ENCODE measurements at regions not wholly inside any gene's neighbourhood (a gene's known extent, or its start where the extent isn't known, plus 50 kb on each side); places are given as distances from the start of the nearest gene placed in this dataset.

- Histone ChIP-seq H4K5ac (ENCODE audit: low read depth, low read length) (no peak overlapping the region), H3K56ac (ENCODE audit: extremely low read depth, insufficient read depth, low read length) (no peak overlapping the region), H2BK15ac (ENCODE audit: low read depth, low read length) (0 out of 3 replicates have a peak overlapping the region, but pooled peaks have one; percentile 53), H3K36me3 (ENCODE audit: control insufficient read depth, insufficient read depth, low read length) (no peaks in the 10 kb centered on the region), H2BK5ac (ENCODE audit: low read depth, low read length, poor library complexity, severe bottlenecking) (no peak overlapping the region), H3K23ac (ENCODE audit: low read depth, low read length) (no peak overlapping the region), H2AK5ac (ENCODE audit: low read depth, low read length) (no peak overlapping the region), H2BK20ac (ENCODE audit: low read depth, low read length) (no peak overlapping the region), H2AFZ (replicated peaks; ENCODE audit: low read length, poor library complexity) (no peak overlapping the region), H3K4me3 (ENCODE audit: insufficient read depth, low read depth, low read length) (no peak overlapping the region), H3K4me2 (ENCODE audit: low read depth, low read length) (no peak overlapping the region), H4K8ac (ENCODE audit: low read depth in 2 of 2, low read length in 2 of 2) (no peak overlapping the region), H4K91ac (ENCODE audit: insufficient read depth, low read depth, low read length) (no peak overlapping the region), H3K79me1 (ENCODE audit: low read depth in 1 of 2, low read length in 2 of 2) (no peaks in the 10 kb centered on the region), H3K9ac (ENCODE audit: low read depth, low read length) (no peak overlapping the region), H3K9me3 (ENCODE audit: control insufficient read depth, insufficient read depth, low read length) (peaks cover 3% of the 10 kb centered on the region; the same call in 1 of the 2 replicates), H3K4ac (ENCODE audit: low read depth, low read length) (no peak overlapping the region), H3K18ac (ENCODE audit: low read depth, low read length) (no peak overlapping the region), H2BK120ac (ENCODE audit: low read depth, low read length) (no peak overlapping the region), H3K4me1 (ENCODE audit: control insufficient read depth, insufficient read depth, low read length) (peaks cover 4% of the 10 kb centered on the region), H3K9me1 (ENCODE audit: insufficient read depth, low read length) (peaks cover 4% of the 10 kb centered on the region; the same call in 1 of the 2 replicates), H2AK9ac (replicated peaks; ENCODE audit: low read depth, low read length, poor library complexity) (no peak overlapping the region), H3K14ac (replicated peaks; ENCODE audit: low read depth, low read length) (no peak overlapping the region), H3K27me3 (ENCODE audit: control insufficient read depth, insufficient read depth, low read length) (no peaks in the 10 kb centered on the region), H3K27ac (ENCODE audit: insufficient read depth, low read length) (no peak overlapping the region), H4K20me1 (ENCODE audit: insufficient read depth, low read length) (no peaks in the 10 kb centered on the region)
- intact Hi-C loops (cut with micrococcal nuclease), result no loop called here
- no peak for TF ChIP-seq RCOR1 (IDR thresholded peaks at IDR 0.05; ENCODE audit: insufficient replicate concordance, low read length)
- TF ChIP-seq MAFK (IDR thresholded peaks at IDR 0.05; ENCODE audit: low read depth, low read length), result peak; percentile 42; the same call in 1 of the 2 replicates
- ChIA-PET POLR2A (ENCODE audit: unreplicated experiment) (no interaction called here), CTCF (no interaction called here)
- BruUV-seq (replicated peaks), result no TSS peak
- WGBS, 2 experiments (ENCODE audit: extremely low coverage in 2 of 2, insufficient read length in 1 of 2), result no CpG with 5 or more reads among the region's 2 CpGs
- no peak for ATAC-seq (ENCODE audit: low read depth)
- dilution Hi-C loops (cut with HindIII; ENCODE audit: low sequenced_read_pairs, unreplicated experiment), result no loop called here
- DNase-seq, result no peak
- in situ Hi-C loops (cut with MboI; ENCODE audit: low sequenced_read_pairs), result no loop called here
These were observed 127.8 kb upstream of the FAT1 start for GRCh38 chr4:186851291-186852072.
